ENCODE measurements at regions not wholly inside any gene's neighbourhood (a gene's known extent, or its start where the extent isn't known, plus 50 kb on each side); places are given as distances from the start of the nearest gene placed in this dataset.
"Not testable (repeated sequence)": the region's sequence is repeated elsewhere in the genome, so short reads cannot be mapped to it uniquely, and the experiment has no call there.

DNA sequence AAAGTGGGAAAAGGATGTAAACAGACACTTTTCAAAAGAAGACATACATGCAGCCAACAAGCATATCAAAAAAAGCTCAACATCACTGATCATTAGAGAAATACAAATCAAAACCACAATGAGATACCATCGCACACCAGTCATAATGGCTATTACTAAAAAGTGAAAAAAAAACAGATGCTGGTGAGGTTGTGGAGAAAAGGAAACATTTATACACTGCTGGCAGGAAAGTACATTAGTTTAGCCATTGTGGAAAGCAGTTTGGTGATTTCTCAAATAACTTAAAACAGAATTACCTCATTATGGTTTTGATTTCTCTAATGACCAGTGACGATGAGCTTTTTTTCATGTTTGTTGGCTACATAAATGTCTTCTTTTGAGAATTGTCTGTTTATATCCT, 315.9 kb downstream of the SUCLA2 start:
- DNase-seq = not testable (repeated sequence)

DNA sequence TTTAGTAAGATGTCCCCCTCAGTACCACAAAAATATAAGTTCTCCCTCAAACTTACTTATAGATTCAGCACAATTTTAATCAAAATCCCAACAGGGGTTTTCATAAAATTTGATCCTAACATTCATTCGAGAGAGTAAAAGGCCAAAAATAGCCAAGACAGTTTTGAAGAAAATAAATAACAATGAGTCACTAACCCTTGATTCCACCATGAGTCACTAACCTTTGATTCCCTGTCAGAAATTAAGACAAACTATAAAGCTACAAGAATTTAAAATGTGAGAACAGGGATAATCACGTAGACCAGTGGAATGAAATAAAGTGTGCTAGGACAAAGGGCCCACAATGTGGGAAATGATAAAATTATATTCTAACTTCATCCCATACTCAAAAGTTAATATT, 320.3 kb downstream of the SUCLA2 start:
- no peak for DNase-seq

GRCh38 chr13:47679401-47679800, 321.7 kb downstream of the SUCLA2 start:
- DNase-seq = no peak

GRCh38 chr13:47678201-47678968, 322.7 kb downstream of the SUCLA2 start:
- DNase-seq = no peak

DNA sequence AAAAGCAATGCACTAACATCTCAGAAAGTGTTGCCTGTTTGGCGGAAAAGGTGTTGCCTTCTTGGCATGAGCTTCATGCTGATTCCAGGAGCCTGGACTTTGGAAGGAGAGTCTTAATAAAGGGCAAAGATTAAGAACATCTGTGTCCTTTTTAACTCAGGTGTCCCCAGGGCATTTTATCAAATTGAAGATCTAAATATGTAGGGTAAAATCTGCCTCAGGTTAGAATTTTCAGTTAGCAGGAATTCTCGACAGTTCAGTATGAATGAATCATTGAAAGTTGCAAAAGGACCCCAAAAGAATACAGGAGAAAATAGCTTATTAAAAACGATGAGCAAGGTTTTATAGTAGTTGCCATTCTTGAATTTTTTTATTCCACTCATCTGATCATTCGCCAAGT, 325.2 kb downstream of the SUCLA2 start:
- DNase-seq = no peak

GRCh38 chr13:47673009-47673850, 327.8 kb downstream of the SUCLA2 start:
- peak; percentile 80 to 81 for DNase-seq

DNA sequence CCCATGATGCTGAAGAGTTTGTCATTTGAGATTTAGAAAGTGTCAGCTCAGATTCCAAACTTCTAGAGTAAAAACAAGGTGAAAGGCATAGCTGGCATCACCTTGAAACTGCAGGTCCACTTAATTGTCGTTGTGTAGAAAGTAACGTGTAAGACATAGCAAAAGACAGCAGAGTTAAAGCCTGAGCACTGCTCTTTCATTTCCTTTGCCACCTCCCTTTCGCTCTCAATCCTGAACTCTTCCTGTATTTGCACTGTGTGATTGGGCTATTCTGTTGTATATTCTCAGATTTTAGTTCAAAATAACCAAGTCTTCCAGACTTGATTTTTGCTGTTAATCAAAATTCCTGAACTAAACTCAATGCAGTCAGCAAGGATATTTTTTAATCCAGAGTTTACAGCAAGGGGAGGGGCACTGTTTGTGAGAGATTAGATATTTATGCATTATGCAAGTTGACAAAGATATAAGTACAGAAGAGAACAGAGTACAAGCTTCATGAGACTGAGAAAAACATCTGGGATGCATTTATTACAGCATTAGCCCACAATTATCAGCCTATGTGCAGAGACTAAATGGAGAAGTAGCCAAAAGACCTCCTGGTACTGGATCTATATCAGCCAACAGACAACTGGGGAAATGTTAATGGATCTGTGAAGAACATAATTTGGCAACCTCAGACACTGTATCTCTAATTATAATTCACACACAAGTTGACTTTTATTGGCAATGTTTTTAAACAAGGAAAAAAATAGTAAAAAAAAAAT, 328.6 kb downstream of the SUCLA2 start:
- peak in 1 of 2 experiments; percentile 41 for DNase-seq

- no peak for DNase-seq
Observed at GRCh38 chr13:47671776-47672175, 329.3 kb downstream of the SUCLA2 start.

GRCh38 chr13:47665043-47665442, 336.0 kb downstream of the SUCLA2 start:
- no peak for DNase-seq

DNA sequence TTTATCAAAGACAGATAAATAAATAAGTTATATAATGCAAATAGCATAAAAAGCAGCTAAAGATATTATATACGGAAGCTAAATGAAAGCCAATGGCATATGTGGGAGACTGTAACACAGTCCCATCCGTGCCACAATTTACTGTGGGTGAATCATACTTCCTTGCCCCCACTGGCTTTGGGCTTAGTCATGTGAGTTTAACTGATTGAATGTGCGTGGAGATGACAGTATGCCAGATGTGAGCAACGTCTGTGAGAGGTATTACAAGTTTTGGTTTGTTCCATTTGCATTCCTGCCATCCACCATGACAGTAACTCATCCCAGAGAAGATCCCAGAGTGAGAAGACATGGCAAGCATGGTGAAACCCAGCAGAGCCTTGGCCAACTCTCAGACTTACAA, 340.0 kb downstream of the SUCLA2 start:
- DNase-seq = no peak

GRCh38 chr13:47656651-47657050, 344.4 kb downstream of the SUCLA2 start:
- no peak for DNase-seq

DNA sequence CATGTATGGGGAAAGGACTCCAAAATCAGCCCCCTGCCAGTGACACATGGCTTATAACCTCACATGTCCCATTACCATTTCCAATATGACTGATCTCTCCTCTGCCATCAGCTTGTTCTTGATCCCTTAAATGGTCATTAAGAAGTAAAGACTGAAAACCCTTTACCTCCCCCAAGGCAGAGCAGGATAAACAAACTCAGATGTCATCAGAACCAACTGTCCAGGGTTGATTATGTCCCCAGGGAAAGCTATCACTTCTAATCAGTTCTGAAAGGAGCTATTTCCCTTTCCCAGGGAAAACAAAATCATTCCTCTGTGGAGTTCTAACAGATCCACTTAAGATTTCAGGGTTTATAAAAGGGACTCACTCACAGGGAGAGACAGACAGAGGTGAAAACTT, 350.9 kb downstream of the SUCLA2 start:
- no peak for DNase-seq

GRCh38 chr13:47647001-47647400, 354.1 kb downstream of the SUCLA2 start:
- no peak for DNase-seq

DNA sequence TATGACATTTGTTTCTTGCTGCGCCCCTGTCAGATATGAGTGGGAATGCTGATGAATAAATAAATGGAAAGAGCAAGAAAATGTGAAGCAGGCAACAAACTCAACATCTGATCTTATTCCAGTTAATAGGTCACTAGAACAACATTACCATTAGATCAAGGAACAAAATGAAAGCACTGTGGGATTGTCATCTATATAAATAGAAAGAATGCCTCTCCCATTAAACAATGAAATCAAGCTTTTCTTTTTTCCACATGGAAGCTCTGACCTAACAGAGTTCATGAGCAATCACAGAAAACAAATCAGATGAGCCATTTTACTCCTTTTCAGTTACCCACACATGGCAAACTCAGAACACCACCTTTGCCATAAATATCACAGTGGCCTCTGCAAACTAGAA, 354.8 kb downstream of the SUCLA2 start:
- DNase-seq = no peak

DNA sequence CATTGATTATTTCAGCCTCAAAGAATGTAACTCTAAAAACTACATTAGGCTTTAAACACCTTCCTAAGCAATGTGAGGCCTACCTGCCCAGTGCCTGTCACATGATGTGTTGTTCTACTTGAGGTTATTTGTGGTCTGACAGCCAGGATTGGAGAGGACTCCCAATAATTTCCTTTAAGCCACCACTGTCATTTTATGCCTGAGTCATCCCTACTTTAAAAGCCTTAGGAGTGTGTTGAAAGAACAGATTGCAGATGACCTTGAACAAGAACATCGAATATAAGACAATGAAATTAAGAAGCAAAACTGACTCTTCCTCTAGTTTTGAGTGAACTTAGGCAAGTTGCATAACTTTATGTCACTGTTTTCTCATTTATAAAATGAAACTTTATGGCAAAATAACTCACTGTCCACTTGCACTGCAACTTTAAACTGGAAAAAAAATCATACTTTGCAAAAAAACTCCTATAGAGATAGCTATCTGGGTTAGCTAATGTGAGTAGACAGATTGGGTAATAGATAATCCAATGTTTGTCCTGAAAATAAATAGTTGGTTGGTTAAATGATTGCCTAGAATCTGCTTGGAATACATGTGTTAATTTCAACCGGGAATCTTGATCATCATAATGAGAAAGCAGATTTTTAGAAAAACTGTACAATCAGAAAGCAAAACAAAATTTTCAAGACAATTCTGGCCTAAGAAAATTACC, 361.2 kb downstream of the SUCLA2 start:
- DNase-seq = no peak

GRCh38 chr13:47638627-47639026, 362.4 kb downstream of the SUCLA2 start:
- DNase-seq = no peak

GRCh38 chr13:47632311-47632710, 368.8 kb downstream of the SUCLA2 start:
- no peak for DNase-seq

- no peak for DNase-seq
Observed at GRCh38 chr13:47628666-47629065, 372.4 kb downstream of the SUCLA2 start.

GRCh38 chr13:47623862-47624261, 377.2 kb downstream of the SUCLA2 start:
- DNase-seq = no peak

DNA sequence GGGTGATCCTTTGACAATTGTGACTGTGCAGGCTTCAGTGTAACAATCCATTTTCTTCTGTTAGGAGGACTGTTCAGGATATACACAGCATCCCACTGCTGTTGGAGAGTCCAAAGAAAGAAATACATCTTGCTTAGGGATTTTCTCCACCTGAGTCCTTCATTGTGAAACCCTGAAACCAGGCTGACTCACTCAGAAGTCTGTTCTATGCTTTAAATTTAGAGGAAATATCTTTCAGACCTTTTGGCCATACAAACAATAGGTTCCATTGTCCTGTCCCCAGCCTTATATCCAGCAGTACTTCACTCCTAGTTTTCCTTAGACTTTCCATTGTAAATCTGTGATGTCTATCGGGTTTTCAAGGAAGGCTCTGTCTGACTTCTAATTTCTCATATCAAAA, 379.1 kb downstream of the SUCLA2 start:
- no peak for DNase-seq

- DNase-seq = no peak
Observed at GRCh38 chr13:47611664-47612288, 389.3 kb downstream of the SUCLA2 start.

GRCh38 chr13:47610687-47611086, 390.4 kb downstream of the SUCLA2 start:
- no peak for DNase-seq

Measured in AML-193 (cell line).